ENCODE measurements at regions not wholly inside any gene's neighbourhood (a gene's known extent, or its start where the extent isn't known, plus 50 kb on each side); places are given as distances from the start of the nearest gene placed in this dataset.

- DNase-seq = peak in 1 of 2 experiments; percentile 17
Measured at GRCh38 chr16:72501739-72502593, 330.0 kb upstream of the PMFBP1 start.

- no peak for DNase-seq
Measured at GRCh38 chr16:72500545-72500944, 328.6 kb upstream of the PMFBP1 start.

GRCh38 chr16:72493716-72494415 lies 321.9 kb upstream of the PMFBP1 start:
- no peak for DNase-seq

- DNase-seq = no peak
Measured at GRCh38 chr16:72487283-72487682, 315.3 kb upstream of the PMFBP1 start.

- no peak for DNase-seq
Measured at GRCh38 chr16:72482695-72483094, 310.7 kb upstream of the PMFBP1 start.

- no peak for DNase-seq
Measured at GRCh38 chr16:72481419-72481818, 309.5 kb upstream of the PMFBP1 start.

- DNase-seq = no peak
Measured at GRCh38 chr16:72480911-72481310, 309.0 kb upstream of the PMFBP1 start.

- no peak for DNase-seq
Measured at GRCh38 chr16:72475688-72476087, 303.7 kb upstream of the PMFBP1 start.

GRCh38 chr16:72474501-72475123 lies 302.7 kb upstream of the PMFBP1 start:
- no peak for DNase-seq

- no peak for DNase-seq
Measured at GRCh38 chr16:72473631-72474030, 301.7 kb upstream of the PMFBP1 start.

- DNase-seq = no peak
Measured at GRCh38 chr16:72471317-72471924, 299.5 kb upstream of the PMFBP1 start.

- DNase-seq = no peak
Measured at GRCh38 chr16:72470541-72470940, 298.6 kb upstream of the PMFBP1 start.

GRCh38 chr16:72469932-72470331 lies 298.0 kb upstream of the PMFBP1 start:
- DNase-seq = no peak

- DNase-seq = no peak
Measured at GRCh38 chr16:72468582-72468981, 296.6 kb upstream of the PMFBP1 start.

GRCh38 chr16:72467157-72467759 lies 295.3 kb upstream of the PMFBP1 start:
- DNase-seq = no peak

- no peak for DNase-seq
Measured at GRCh38 chr16:72464597-72465368, 292.8 kb upstream of the PMFBP1 start.

- no peak for DNase-seq
Measured at GRCh38 chr16:72464052-72464451, 292.1 kb upstream of the PMFBP1 start.

GRCh38 chr16:72458035-72458434 lies 286.1 kb upstream of the PMFBP1 start:
- DNase-seq = no peak

- no peak for DNase-seq
Measured at GRCh38 chr16:72457243-72457940, 285.4 kb upstream of the PMFBP1 start.

- DNase-seq = no peak
Measured at GRCh38 chr16:72455743-72456659, 284.0 kb upstream of the PMFBP1 start.

All from NCI-H187 (cell line).